Osteocyte (in vitro differentiated cells): ENCODE measurements at regions not wholly inside any gene's neighbourhood (a gene's known extent, or its start where the extent isn't known, plus 50 kb on each side); places are given as distances from the start of the nearest gene placed in this dataset.
"Not testable (repeated sequence)": the region's sequence is repeated elsewhere in the genome, so short reads cannot be mapped to it uniquely, and the experiment has no call there.

Experiments
- DNase-seq: peaks from one replicate; pipeline ENCODE4 v3.0.0; 2021; ENCODE audit warnings: mixed read lengths; ENCODE audit not compliant: unreplicated experiment; ENCODE audit errors: extremely low spot score
- H3K27ac Mint-ChIP-seq: one replicate; pipeline ENCODE4 v1.8.0; 2021; ENCODE audit warnings: mild to moderate bottlenecking, mixed read lengths; ENCODE audit not compliant: unreplicated experiment
- H3K27me3 Mint-ChIP-seq: one replicate; pipeline ENCODE4 v1.8.0; 2021; ENCODE audit warnings: mixed read lengths; ENCODE audit not compliant: unreplicated experiment
- H3K36me3 Mint-ChIP-seq: one replicate; pipeline ENCODE4 v1.8.0; 2021; ENCODE audit warnings: mixed read lengths; ENCODE audit not compliant: unreplicated experiment
- H3K4me1 Mint-ChIP-seq: one replicate; pipeline ENCODE4 v1.8.0; 2021; ENCODE audit warnings: mixed read lengths; ENCODE audit not compliant: unreplicated experiment
- H3K4me3 Mint-ChIP-seq: one replicate; pipeline ENCODE4 v1.8.0; 2021; ENCODE audit warnings: mild to moderate bottlenecking, moderate library complexity, mixed read lengths; ENCODE audit not compliant: unreplicated experiment
- H3K9me3 Mint-ChIP-seq: one replicate; pipeline ENCODE4 v1.8.0; 2021; ENCODE audit warnings: mixed read lengths; ENCODE audit not compliant: unreplicated experiment
- CTCF ChIP-seq: fragments of 200-600 bp; sonication (generic); IDR thresholded peaks from 2 replicates; pipeline ENCODE4 v1.5.0; 2021; ENCODE audit warnings: antibody characterized with exemption, mild to moderate bottlenecking, moderate library complexity

- Mint-ChIP-seq H3K27me3 (peaks cover 2% of the 10 kb centered on the region), H3K9me3 (no peaks in the 10 kb centered on the region), H3K4me1 (no peaks in the 10 kb centered on the region), H3K4me3 (no peak overlapping the region), H3K27ac (no peak overlapping the region), H3K36me3 (no peaks in the 10 kb centered on the region)
- TF ChIP-seq CTCF = no peak
- DNase-seq = no peak
Measured at GRCh38 chr4:116320859-116321258, 764.5 kb downstream of the TRAM1L1 start.

- Mint-ChIP-seq H3K9me3 (no peaks in the 10 kb centered on the region), H3K27ac (no peak overlapping the region), H3K36me3 (no peaks in the 10 kb centered on the region), H3K4me3 (no peak overlapping the region), H3K4me1 (no peaks in the 10 kb centered on the region), H3K27me3 (no peaks in the 10 kb centered on the region)
- TF ChIP-seq CTCF = no peak
- DNase-seq = no peak
Measured at GRCh38 chr4:116303736-116304188, 781.6 kb downstream of the TRAM1L1 start.

GRCh38 chr4:116302990-116303735 lies 782.2 kb downstream of the TRAM1L1 start:
- Mint-ChIP-seq H3K27me3 (no peaks in the 10 kb centered on the region), H3K36me3 (no peaks in the 10 kb centered on the region), H3K27ac (no peak overlapping the region), H3K4me1 (no peaks in the 10 kb centered on the region), H3K9me3 (no peaks in the 10 kb centered on the region), H3K4me3 (no peak overlapping the region)
- no peak for TF ChIP-seq CTCF
- no peak for DNase-seq

GRCh38 chr4:116275006-116275405 lies 810.4 kb downstream of the TRAM1L1 start:
- no peaks in the 10 kb centered on the region for H3K36me3 Mint-ChIP-seq
- no peak overlapping the region for H3K4me3 Mint-ChIP-seq
- H3K27me3 Mint-ChIP-seq = peaks cover 4% of the 10 kb centered on the region
- no peaks in the 10 kb centered on the region for H3K4me1 Mint-ChIP-seq
- no peak for DNase-seq
- no peaks in the 10 kb centered on the region for H3K9me3 Mint-ChIP-seq
- no peak overlapping the region for H3K27ac Mint-ChIP-seq
- no peak for TF ChIP-seq CTCF

GRCh38 chr4:116272336-116272735 lies 813.0 kb downstream of the TRAM1L1 start:
- TF ChIP-seq CTCF = no peak
- DNase-seq = no peak
- Mint-ChIP-seq H3K4me1 (no peaks in the 10 kb centered on the region), H3K36me3 (no peaks in the 10 kb centered on the region), H3K9me3 (peaks cover 4% of the 10 kb centered on the region), H3K27ac (no peak overlapping the region), H3K4me3 (no peak overlapping the region), H3K27me3 (no peaks in the 10 kb centered on the region)

GRCh38 chr4:116260931-116261330 lies 824.4 kb downstream of the TRAM1L1 start:
- not testable (repeated sequence) for H3K27me3 Mint-ChIP-seq, H3K4me1 Mint-ChIP-seq, H3K27ac Mint-ChIP-seq, DNase-seq, H3K4me3 Mint-ChIP-seq, H3K36me3 Mint-ChIP-seq
- H3K9me3 Mint-ChIP-seq = peaks cover 23% of the 10 kb centered on the region
